ENCODE measurements at regions not wholly inside any gene's neighbourhood (a gene's known extent, or its start where the extent isn't known, plus 50 kb on each side); places are given as distances from the start of the nearest gene placed in this dataset.

GRCh38 chr10:10803278-10803677 is 214.4 kb upstream of the CELF2 start:
- no peak for DNase-seq (ENCODE audit: low read depth in 2 of 2)

GRCh38 chr10:10804061-10804460 is 213.6 kb upstream of the CELF2 start:
- no peak for DNase-seq (ENCODE audit: low read depth in 2 of 2)

- no peak for DNase-seq (ENCODE audit: low read depth in 2 of 2)
Observed at GRCh38 chr10:10804998-10805740, 212.5 kb upstream of the CELF2 start.

GRCh38 chr10:10807106-10807505 is 210.6 kb upstream of the CELF2 start:
- no peak for DNase-seq (ENCODE audit: low read depth in 2 of 2)

GRCh38 chr10:10811562-10811961 is 206.1 kb upstream of the CELF2 start:
- DNase-seq (ENCODE audit: low read depth in 2 of 2) = no peak

- no peak for DNase-seq (ENCODE audit: low read depth in 2 of 2)
Observed at GRCh38 chr10:10813656-10814055, 204.0 kb upstream of the CELF2 start.

GRCh38 chr10:10814069-10814468 is 203.6 kb upstream of the CELF2 start:
- no peak for DNase-seq (ENCODE audit: low read depth in 2 of 2)

GRCh38 chr10:10816447-10816846 is 201.2 kb upstream of the CELF2 start:
- DNase-seq (ENCODE audit: low read depth in 2 of 2) = no peak

GRCh38 chr10:10817609-10818008 is 200.1 kb upstream of the CELF2 start:
- DNase-seq (ENCODE audit: low read depth in 2 of 2) = no peak

- DNase-seq (ENCODE audit: low read depth in 2 of 2) = no peak
Observed at GRCh38 chr10:10818082-10818481, 199.6 kb upstream of the CELF2 start.

GRCh38 chr10:10819206-10819856 is 198.3 kb upstream of the CELF2 start:
- no peak for DNase-seq (ENCODE audit: low read depth in 2 of 2)

GRCh38 chr10:10821926-10822325 is 195.7 kb upstream of the CELF2 start:
- no peak for DNase-seq (ENCODE audit: low read depth in 2 of 2)

- no peak for DNase-seq (ENCODE audit: low read depth in 2 of 2)
Observed at GRCh38 chr10:10824591-10825148, 193.0 kb upstream of the CELF2 start.

- DNase-seq (ENCODE audit: low read depth in 2 of 2) = no peak
Observed at GRCh38 chr10:10826125-10826524, 191.5 kb upstream of the CELF2 start.

GRCh38 chr10:10828623-10829022 is 189.0 kb upstream of the CELF2 start:
- DNase-seq (ENCODE audit: low read depth in 2 of 2) = no peak

- no peak for DNase-seq (ENCODE audit: low read depth in 2 of 2)
Observed at GRCh38 chr10:10829576-10829975, 188.1 kb upstream of the CELF2 start.

GRCh38 chr10:10830293-10830986 is 187.2 kb upstream of the CELF2 start:
- DNase-seq (ENCODE audit: low read depth in 2 of 2) = no peak

GRCh38 chr10:10831085-10831484 is 186.6 kb upstream of the CELF2 start:
- DNase-seq (ENCODE audit: low read depth in 2 of 2) = no peak

- DNase-seq (ENCODE audit: low read depth in 2 of 2) = no peak
Observed at GRCh38 chr10:10833955-10834354, 183.7 kb upstream of the CELF2 start.

- no peak for DNase-seq (ENCODE audit: low read depth in 2 of 2)
Observed at GRCh38 chr10:10844251-10844650, 173.4 kb upstream of the CELF2 start.

GRCh38 chr10:10845185-10845584 is 172.5 kb upstream of the CELF2 start:
- DNase-seq (ENCODE audit: low read depth in 2 of 2) = no peak

- no peak for DNase-seq (ENCODE audit: low read depth in 2 of 2)
Observed at GRCh38 chr10:10845826-10846503, 171.7 kb upstream of the CELF2 start.
